GM18858 (cell line): ENCODE measurements at regions not wholly inside any gene's neighbourhood (a gene's known extent, or its start where the extent isn't known, plus 50 kb on each side); places are given as distances from the start of the nearest gene placed in this dataset.

ENCODE experiments used
- ATAC-seq: cut with Tn5 transposase; IDR thresholded peaks from one replicate; pipeline ENCODE4 v1.9.1; 2021; ENCODE audit not compliant: unreplicated experiment

DNA sequence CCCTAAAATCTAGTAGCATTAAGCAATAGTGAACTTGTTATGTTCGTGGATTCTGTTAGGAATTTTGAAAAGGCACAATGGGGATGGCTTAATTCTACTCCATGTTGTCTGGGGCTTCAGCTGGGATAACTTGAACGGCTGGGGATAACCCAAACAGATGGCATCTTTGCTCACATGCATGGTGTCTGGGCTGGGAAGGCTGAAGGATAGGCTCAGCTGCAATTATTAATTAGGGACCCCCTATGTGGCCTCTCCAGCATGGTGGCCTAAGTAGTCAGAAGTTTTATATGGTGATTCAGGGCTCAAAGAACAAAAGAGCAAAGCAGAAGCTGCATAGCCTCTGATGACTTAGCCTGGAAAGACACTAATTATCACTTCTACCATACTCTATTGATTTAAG is 551.1 kb downstream of the PSAT1 start:
- no peak for ATAC-seq

DNA sequence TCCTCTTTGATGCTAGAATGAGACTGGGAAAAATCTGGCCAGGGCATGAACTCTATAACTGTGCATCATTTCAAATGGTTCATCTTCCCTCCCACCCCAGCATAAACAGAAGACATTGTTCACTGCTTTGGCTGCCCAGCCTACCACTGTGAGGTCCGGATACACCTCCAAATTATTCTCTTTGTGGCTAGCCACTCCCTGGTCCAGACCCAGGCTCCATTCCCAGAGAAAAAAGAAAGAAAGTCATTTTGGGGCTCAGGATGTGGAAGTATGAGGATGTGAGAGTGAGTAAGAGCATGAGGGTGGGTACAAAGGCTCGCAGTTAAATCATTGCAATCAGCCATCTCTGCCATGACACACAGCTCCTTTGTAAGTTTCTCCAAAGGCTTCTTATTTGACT is 559.2 kb downstream of the PSAT1 start:
- ATAC-seq, result no peak

DNA sequence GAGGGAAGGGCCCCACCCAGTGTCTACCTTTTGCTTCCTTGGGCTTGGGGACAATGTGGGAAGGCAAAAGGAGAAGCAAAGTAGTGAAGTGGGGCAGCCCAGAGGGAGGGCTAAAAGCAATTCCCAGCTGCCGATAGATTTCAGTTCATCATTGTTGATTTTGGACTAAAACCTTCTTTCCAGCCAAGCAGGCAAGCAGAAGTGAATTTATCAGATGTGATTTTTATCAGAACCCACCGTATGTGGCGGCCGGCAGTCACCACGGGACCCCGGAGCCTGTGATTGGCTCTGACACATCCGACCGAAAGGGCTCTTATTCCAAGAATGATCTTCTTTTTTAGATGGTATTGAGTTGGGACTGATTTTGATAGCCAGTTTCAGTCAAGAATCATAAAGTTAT is 559.9 kb downstream of the PSAT1 start:
- no peak for ATAC-seq

DNA sequence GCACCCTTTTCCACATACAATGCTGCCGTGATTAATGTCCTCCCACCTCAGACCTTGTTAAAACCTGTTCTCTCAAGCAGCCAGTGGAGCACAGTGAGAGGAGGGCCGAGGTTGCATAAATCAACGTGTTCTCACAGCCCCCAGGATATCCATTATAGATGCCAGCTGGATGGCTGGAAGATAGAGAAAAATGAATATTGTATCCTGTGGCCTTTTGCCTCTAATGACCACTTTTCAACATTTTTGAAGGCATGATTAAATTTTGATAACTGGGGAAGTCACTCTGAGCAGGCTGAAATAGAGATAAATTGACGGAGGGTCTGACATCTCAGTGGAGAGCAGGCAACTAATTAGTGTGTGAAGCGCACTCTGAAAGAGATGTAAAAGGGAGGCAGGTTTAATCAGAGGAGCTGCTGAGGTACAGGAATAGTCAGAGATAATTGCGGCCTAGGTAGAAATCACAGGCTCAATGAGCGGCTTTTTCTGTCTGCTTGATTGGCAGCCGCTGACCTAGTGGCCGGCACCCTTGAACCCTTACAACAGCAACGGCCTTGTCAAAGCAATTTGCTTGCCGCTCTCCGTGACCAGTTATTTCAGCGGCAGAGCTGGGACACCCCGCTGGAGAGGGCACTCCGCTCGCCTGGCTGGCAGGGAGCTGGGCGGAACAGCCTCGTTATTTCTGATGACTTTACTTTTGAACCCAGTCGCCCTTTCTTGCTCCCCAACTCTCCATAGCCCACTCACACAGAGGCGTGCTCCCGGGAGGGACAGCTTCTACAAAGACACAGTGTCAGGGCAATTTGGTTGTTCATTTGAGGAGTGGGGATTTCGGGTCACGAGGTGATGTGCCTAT is 560.7 kb downstream of the PSAT1 start:
- ATAC-seq, result no peak

DNA sequence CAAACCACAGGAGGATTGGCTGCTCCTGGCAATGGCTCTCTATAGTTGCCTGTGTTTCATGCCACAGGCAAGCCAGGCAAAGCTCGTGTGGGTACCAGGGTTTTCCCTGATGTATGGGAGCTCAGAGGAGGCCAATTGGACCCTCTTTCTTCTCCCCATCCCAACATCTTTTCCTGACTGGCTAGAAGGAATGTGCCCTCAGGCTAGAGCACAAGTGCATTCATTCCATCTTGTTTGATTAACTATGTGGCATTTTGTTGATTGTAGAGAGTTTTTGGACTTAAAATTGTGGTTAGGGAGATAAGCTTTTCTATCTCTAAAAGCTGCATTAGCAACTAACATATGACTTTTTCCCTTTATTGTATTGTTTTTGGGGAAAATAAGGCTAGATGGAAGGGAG is 561.3 kb downstream of the PSAT1 start:
- no peak for ATAC-seq

DNA sequence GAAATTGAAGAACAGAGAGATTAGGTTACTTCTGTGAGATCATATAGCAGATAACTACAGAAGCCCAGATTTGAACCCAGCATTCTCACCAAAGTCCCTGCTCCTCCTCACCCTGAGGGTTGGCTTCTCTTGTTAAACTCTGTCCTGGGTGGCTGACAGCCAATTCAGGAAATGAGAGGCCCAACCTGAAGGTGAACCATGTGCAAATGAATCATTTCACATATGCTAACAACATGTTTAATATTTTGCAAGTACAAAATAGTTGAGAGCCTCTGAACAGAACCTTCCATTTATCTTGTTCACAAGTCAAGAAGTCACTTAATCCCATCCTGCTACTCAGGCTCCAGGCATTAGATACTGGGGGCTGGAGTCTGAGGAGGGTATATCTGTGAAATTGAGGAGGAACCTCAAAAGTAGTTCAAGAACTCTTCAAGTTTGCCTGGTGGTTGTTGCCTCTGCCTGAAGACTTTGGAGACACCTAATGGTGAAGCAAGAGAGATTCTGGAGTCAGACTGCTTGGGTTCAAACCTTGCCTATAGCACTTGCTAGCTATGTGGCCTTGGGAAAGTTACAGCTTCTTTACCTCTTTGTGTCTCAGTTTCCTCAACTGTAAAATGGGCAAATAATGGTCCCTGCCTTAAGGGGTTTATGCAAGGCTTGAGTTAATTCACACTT is 564.0 kb downstream of the PSAT1 start:
- no peak for ATAC-seq

DNA sequence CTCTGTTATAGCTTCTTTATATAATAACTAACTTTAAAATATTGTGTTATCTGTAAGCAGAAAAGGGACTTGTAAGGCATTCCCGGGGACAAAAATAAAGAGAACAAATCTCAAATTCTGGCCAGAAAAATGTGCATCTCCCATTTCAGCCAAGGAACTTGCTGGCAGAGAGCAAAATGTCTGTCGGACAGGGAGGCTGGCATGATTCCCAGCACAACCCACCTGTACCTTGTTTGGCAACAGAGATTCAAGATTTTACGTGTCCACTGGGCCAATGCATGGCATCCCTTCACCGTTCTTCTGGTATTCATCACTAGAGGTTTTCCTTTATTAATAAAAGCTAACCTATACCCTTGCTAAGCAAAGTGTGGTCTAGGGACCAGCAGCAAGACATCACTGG is 566.6 kb downstream of the PSAT1 start:
- no peak for ATAC-seq

DNA sequence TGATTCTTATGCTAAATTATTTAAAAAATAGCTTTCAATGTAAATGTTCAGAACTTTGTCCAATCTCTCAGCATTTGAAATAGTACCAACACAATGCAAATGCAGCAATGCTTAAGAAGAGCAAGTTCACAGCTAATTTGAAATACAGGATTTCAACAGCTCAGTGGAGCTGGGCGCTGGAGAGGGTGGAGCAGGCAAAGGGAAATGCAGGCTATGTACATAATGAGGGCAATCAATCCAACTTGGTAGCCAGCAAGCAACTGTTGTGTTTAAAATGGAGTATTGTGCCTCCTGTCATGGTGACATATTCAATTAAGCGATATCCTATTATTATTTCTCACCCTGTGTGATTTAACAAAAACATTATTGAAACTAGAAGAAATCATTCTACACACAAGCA is 568.8 kb downstream of the PSAT1 start:
- no peak for ATAC-seq

DNA sequence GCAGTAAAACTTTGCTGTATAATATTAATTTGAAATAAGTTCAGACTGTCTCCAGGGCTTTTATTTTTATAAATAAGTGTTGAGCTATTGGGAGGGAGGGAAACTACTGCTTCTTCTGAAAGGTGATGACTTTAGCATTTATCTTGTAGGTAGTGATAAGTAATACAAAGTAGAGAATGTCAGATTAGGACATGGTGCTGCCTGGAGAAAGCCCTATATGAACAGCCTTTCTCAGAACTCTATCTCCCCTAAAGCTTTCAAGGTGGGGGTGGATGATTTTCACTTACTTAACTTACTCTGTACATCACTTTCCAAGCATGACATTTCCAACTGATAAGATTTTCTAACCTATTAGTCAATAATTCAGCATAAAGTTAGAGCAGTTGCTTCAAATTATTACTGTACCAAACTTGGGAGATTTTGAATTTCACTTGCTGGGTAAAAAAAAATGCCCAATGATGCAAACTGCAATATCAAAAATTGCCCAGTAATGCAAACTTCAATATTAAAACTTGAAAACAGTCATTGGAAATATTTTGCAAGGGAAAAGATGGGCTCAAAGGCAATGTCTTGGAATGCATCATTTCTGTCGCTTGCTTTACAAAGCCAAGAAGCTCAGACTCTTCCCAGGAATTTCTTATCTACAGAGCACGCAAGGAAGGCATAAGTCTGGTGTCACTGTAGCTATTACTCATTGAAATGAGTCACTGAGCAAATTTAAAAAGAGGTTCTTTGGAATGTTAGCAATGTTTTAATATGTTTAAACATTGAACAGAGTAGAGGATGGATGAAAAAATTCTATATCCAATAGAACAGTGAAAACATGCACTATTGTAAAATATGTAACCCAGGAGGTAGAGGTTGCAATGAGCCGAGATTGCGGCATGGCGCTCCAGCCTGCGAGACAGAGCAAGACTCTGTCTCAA is 569.5 kb downstream of the PSAT1 start:
- no peak for ATAC-seq

DNA sequence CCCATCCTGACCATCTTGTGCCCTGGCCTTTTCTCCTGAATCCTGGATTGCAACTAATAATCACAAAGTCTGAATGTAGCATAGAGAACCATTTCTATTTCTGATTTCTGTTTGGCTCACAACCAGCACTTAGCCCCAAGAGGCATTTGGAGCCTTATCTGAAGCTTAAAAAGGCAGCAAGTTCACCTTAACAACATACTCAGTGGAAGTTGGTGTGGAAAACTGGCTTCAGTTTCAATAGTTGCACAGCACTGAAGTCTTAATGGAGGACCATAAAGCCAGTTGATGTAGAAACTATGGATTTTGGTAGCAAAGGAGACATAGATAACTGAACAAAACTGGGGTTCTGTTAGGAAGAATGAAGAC is 574.1 kb downstream of the PSAT1 start:
- ATAC-seq, result no peak

DNA sequence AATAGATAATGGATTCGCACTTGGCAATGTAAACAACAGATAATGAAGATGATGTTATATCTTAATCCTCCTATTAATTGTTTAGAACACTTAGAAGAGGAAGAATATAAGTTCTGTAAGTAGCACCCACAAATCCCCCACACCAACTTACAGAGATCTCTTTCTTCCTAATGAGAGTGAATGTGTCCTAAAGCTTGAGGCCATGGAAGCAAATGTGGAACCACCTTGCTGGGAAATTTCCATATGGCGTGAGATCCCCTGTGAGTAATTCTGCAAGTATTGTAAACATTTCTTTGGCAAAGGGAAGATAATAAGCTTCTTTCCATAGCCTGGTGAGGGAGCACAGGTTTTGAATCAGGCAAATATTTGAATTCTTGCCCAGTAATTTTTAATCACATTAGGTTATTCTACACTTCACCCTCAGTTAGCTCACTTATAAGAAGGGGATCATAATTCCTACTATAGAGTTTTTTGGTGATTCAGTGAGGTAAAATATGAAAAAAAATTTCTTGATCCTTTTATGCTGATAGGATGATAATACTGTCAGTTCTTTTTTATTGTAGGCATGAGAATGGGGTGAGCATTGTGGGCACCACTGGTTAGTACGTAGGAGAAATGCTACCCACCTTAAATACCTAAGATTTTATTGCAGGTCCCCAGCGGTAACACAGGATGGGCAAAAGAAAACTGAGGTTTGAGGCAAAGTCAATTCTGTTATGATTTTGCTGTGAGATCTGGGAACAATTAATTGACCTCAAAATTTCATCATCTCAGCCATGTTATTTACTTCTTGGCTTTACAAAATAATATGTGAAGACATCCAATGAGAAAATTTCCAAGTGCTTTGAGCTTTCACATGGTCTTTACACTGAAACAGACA is 574.8 kb downstream of the PSAT1 start:
- ATAC-seq, result no peak

DNA sequence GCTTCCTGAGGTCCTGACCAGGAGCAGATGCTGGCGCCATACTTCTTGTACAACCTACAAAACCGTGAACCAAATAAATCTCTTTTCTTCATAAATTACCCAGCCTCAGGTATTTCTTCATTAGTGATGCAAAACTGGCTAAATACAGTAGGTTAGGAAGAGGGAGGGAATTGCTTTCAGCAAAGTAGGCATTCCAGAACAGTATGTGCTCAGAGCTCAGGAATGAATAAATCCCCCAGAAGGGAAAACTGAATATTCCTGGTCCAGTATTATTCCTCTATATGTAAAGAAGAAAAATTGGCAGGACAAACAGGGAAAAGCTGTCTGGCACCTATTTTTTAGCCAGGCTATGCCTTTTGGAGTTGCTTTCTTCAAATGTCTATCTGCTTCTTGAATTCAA is 577.1 kb downstream of the PSAT1 start:
- ATAC-seq, result no peak

DNA sequence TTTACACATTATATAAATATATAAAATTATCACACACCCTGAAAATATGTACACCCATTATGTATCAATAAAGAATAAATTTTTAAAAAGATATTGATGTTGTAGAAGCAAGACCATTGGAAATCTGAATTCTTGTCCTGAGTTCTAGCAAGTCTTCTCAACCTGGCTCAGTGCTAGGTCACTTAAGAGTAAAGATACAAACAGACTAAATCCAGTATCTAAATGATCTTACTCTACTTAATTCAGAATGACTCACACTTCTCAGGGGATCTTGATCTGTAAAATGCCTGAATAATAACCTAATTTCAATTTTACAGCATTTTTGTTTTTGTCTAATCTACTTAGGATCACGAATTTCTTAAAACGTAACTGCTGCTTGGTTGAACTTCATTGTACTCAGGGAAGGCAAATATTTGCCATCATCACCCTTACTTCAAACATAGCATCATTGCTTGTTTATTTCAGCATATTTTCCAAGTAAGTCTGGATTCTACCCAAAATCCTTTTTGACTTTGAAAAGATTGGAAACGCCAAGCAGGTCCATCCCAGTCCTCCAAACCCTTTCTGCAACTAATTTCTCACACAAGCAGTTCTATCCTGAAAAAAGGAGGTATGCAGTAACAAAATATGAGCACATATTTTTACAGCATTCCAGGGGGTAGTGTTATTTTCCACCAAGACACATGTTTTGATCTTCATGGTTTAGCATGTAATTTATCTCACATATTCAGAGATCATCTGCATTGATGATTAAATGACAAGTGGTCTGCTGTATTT is 582.6 kb downstream of the PSAT1 start:
- no peak for ATAC-seq

DNA sequence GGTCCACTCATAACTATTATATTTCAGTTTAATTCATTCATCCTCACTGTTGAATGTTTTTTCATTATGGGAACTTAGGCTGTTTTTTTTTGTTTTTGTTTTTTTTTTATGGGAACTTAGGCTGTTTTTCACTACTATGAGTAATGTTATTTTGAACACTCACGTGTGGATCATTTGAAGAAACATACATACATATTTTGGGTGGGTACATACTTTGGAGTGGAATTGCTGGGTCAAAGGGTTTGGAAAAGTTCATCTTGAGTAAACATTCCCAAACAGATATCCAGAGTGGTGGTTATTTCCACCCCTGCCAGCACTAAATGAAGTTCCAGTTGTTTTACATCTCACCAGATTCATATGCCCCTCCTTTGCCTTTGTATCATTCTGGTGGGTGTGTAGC is 584.4 kb downstream of the PSAT1 start:
- ATAC-seq, result no peak

DNA sequence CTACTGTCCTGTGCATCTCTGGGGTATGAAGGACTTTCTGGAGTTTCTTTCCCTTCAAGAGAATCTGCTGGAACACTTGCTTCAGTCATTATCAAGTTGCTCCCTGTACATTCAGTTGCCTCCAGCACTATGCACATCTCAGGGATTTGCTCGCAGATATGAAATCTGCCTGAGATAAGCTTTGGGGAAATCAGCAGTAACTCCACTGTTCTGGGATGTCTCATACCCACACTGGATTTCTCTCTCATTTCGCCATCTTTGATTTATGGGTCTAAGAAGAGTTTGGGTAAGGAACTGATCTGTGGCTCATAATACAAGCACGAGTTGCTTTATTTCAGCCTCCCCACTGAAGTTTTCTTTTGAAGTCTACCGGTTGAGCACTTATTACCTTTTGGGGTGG is 585.6 kb downstream of the PSAT1 start:
- ATAC-seq, result no peak

DNA sequence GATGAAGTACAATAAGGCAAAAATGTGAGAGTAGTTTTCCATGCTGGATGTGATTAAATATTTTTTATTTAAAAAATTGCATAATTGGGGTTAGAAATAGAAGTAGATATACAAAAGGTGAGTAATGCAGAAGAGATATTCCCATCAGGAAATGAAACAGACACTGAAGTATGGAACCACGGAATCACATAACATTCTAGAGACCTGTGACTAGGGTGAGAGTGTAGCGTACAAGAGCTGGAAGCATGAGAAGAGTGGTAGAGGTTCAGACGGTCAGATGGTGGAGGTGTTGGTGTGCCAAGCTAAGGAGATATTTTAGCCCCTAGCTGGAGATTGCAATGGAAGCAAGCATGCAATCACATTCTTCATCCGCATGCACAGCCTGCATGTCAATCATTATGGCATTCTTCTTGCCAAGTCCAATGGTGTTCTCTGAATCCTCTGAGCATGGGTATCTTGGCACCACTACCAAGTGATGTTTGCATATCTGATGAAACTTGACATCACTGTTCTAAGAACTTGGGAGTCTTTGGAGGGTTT is 587.8 kb downstream of the PSAT1 start:
- no peak for ATAC-seq

DNA sequence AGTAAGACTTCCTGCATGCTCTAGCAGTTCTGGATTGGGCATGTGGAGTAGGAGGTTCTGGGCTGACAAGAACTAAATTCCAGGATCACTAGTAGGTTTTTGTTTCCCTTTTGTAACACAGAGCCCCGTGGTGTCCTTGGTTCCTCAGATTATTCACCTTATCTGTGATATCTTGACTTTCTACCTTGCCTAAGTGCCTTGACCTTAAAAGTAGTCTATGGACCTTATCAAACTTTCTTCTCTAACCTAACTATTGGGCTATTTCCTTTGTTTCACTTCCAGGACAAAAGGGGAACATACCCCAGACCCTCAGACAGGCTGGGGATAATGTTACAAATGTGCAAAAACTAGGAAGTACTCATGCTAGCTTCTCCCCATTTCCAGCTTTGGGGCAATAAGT is 595.3 kb downstream of the PSAT1 start:
- no peak for ATAC-seq

DNA sequence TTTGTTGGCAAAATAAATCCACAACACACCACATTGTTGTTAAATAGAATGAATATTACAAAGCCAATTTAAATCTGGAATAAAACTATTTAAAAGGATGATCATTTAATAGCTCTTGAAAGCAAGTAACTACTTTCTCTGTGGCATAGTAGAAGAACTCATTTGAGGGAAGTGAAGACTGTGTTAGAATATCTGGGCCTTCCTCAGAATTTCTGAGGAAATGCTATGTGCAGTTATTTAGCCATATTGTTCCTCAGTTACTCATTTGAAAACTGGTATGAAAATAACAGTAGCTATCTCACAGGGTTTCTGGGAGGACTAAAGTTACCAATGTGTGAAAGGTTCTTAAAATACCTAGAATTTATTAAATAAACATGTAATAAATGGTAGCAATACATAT is 595.8 kb downstream of the PSAT1 start:
- ATAC-seq, result no peak

DNA sequence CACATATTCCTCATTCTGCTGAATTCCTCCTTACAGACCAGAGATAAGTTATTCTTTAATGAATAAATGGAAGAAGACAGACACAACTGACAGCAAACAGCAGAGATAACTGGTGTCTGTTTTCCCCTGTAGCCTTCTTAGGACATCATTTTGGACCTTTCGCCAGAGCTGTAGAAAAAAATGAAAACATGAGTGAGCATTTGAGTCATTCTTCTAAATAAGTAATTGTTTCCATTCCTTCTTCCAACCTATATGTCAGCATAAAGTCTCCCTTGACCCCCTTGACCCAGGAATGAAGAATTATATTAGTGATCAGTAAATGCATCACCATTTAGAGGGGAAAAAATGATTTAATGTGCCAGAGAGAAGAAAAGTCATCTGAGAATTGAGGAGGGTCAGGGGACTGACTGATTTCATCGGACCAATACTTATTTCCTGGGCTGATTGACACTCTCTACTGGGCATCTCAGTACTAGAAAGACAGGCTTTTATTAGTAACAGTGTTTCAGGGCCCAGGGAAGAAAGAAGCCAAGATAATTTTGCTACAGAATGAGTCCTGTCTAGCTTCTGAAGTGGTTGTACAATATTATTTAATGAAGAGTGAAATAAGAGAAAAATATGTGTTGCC is 597.0 kb downstream of the PSAT1 start:
- ATAC-seq, result no peak
